Stimulated activated naive CD4-positive, alpha-beta T cell (primary cell): ENCODE measurements at regions not wholly inside any gene's neighbourhood (a gene's known extent, or its start where the extent isn't known, plus 50 kb on each side); places are given as distances from the start of the nearest gene placed in this dataset.
A peak's percentile ranks its signal among the peaks of the same experiment; 100 is the strongest.

Source experiments
- DNase-seq, 6 experiments: peaks; one replicate each; lab custom pipeline; 2025; lab: John Stamatoyannopoulos, UW

- no peak for DNase-seq
Observed at GRCh38 chr7:42858570-42858969, 53.3 kb downstream of the C7orf25 start.

- DNase-seq = no peak
Observed at GRCh38 chr7:42856605-42856987, 55.3 kb downstream of the C7orf25 start.

- no peak for DNase-seq
Observed at GRCh38 chr7:42854571-42855118, 57.2 kb downstream of the C7orf25 start.

GRCh38 chr7:42852531-42852930 lies 59.3 kb downstream of the C7orf25 start:
- no peak for DNase-seq

- peak in 1 of 6 experiments; percentile 0 for DNase-seq
Observed at GRCh38 chr7:42843205-42843800, 68.6 kb downstream of the C7orf25 start.

- DNase-seq = no peak
Observed at GRCh38 chr7:42834676-42835075, 77.2 kb downstream of the C7orf25 start.

- no peak for DNase-seq
Observed at GRCh38 chr7:42833411-42833810, 78.5 kb downstream of the C7orf25 start.

GRCh38 chr7:42832667-42833066 lies 79.2 kb downstream of the C7orf25 start:
- no peak for DNase-seq

GRCh38 chr7:42831718-42832522 lies 80.0 kb downstream of the C7orf25 start:
- no peak for DNase-seq

- no peak for DNase-seq
Observed at GRCh38 chr7:42831006-42831717, 80.7 kb downstream of the C7orf25 start.

GRCh38 chr7:42812779-42813178 lies 99.1 kb downstream of the C7orf25 start:
- DNase-seq = no peak

GRCh38 chr7:42805601-42806000 lies 106.3 kb downstream of the C7orf25 start:
- no peak for DNase-seq

- DNase-seq = no peak
Observed at GRCh38 chr7:42794673-42795072, 117.2 kb downstream of the C7orf25 start.

GRCh38 chr7:42792841-42793240 lies 119.0 kb downstream of the C7orf25 start:
- DNase-seq = no peak

- no peak for DNase-seq
Observed at GRCh38 chr7:42790196-42790595, 121.7 kb downstream of the C7orf25 start.

- no peak for DNase-seq
Observed at GRCh38 chr7:42774436-42774835, 137.4 kb downstream of the C7orf25 start.

- DNase-seq = no peak
Observed at GRCh38 chr7:42770114-42770513, 141.8 kb downstream of the C7orf25 start.

GRCh38 chr7:42768045-42768444 lies 143.8 kb downstream of the C7orf25 start:
- no peak for DNase-seq

GRCh38 chr7:42766782-42767423 lies 145.0 kb downstream of the C7orf25 start:
- DNase-seq = no peak

- no peak for DNase-seq
Observed at GRCh38 chr7:42765931-42766330, 145.9 kb downstream of the C7orf25 start.

- DNase-seq = no peak
Observed at GRCh38 chr7:42763137-42763551, 148.7 kb downstream of the C7orf25 start.

GRCh38 chr7:42761486-42761885 lies 150.4 kb downstream of the C7orf25 start:
- DNase-seq = no peak
